ENCODE measurements at regions not wholly inside any gene's neighbourhood (a gene's known extent, or its start where the extent isn't known, plus 50 kb on each side); places are given as distances from the start of the nearest gene placed in this dataset.
"Not testable (repeated sequence)": the region's sequence is repeated elsewhere in the genome, so short reads cannot be mapped to it uniquely, and the experiment has no call there.

DNA sequence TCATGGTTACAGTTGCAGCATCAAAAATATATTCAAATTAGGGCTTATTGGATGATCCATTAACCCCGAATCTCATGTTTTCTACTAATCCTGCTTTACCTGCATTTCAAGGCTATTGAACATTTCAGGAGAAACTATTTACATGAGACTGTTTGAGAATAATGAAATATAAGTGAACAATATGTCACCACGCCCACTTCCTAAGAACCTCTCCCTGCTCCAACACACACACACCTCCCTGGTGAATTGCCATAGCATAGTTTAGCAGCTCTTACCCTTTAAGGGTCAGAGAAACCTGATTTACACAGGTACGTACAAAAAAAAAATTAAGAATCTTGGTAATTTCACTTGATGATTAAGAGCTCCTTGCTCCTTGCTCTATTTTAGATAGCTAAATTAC lies 113.4 kb downstream of the ANXA5 start:
- Histone ChIP-seq H2BK5ac (ENCODE audit: low read depth, low read length, poor library complexity) (no peak overlapping the region), H2BK120ac (ENCODE audit: insufficient read depth, low read length, poor library complexity) (no peak overlapping the region), H4K12ac (ENCODE audit: low read depth, low read length) (no peak overlapping the region), H4K8ac (ENCODE audit: low read depth, low read length) (no peak overlapping the region), H3K27me3 (ENCODE audit: insufficient read depth, low read length) (no peaks in the 10 kb centered on the region), H3K79me2 (ENCODE audit: control insufficient read depth, insufficient read depth, low read length, poor library complexity) (no peaks in the 10 kb centered on the region), H3K27ac (ENCODE audit: low read depth, low read length) (no peak overlapping the region), H3K79me1 (ENCODE audit: low read length) (no peaks in the 10 kb centered on the region), H2AK5ac (ENCODE audit: low read length) (no peak overlapping the region), H3K18ac (ENCODE audit: low read length) (no peak overlapping the region), H3K4me1 (ENCODE audit: control insufficient read depth in 1 of 2, insufficient read depth in 2 of 2, low read length in 2 of 2) (no peaks in the 10 kb centered on the region), H3K4me2 (ENCODE audit: low read length) (no peak overlapping the region), H2AFZ (ENCODE audit: insufficient read depth, low read length, poor library complexity) (no peak overlapping the region), H4K91ac (ENCODE audit: low read depth, low read length) (no peak overlapping the region), H3K4ac (ENCODE audit: low read depth, low read length) (no peak overlapping the region), H2BK12ac (ENCODE audit: low read length) (no peak overlapping the region), H3K9ac (ENCODE audit: low read length) (no peak overlapping the region), H3K14ac (ENCODE audit: low read length) (no peak overlapping the region), H3K4me3 (ENCODE audit: low read depth, low read length) (no peak overlapping the region), H3K36me3 (ENCODE audit: control insufficient read depth in 1 of 2, insufficient read depth in 2 of 2, low read length in 2 of 2) (no peaks in the 10 kb centered on the region), H3K23ac (ENCODE audit: low read length) (no peak overlapping the region), H3K9me3 (ENCODE audit: insufficient read depth, low read depth, low read length) (no peaks in the 10 kb centered on the region)
- DNase-seq: no peak
- no CpG with 5 or more reads among the region's 3 CpGs for WGBS (ENCODE audit: extremely low coverage, insufficient coverage, insufficient read length)

DNA sequence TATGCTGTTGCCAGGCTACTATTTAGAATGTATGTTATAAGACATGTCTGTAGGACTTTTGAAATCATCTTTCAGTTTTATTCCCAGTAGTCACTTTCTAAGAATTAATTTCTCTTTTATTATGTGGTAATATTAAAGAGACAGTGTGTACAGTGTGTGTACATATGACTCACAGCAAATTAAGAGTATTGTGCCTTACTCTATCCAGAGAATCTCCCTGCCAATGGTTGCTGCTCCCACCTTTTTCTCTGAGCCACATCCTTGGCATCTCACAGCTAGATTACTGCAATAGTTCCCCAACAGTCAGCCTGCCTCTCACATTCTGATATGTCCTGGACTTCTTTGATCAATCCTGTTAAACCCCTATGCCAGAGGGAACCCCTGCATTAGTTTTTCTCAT lies 114.5 kb downstream of the ANXA5 start:
- Histone ChIP-seq H3K23ac (ENCODE audit: low read length) (no peak overlapping the region), H4K12ac (ENCODE audit: low read depth, low read length) (no peak overlapping the region), H3K27ac (ENCODE audit: low read depth, low read length) (no peak overlapping the region)

GRCh38 chr4:121575392-121575791 lies 121.4 kb downstream of the ANXA5 start:
- not testable (repeated sequence) for H3K79me2 ChIP-seq (ENCODE audit: control insufficient read depth, insufficient read depth, low read length, poor library complexity); H2AFZ ChIP-seq (ENCODE audit: insufficient read depth, low read length, poor library complexity); H3K27ac ChIP-seq (ENCODE audit: low read depth, low read length); H3K9ac ChIP-seq (ENCODE audit: low read length); H3K27me3 ChIP-seq (ENCODE audit: insufficient read depth, low read length); H3K14ac ChIP-seq (ENCODE audit: low read length); H3K4ac ChIP-seq (ENCODE audit: low read depth, low read length); DNase-seq; H2AK5ac ChIP-seq (ENCODE audit: low read length); H3K36me3 ChIP-seq (ENCODE audit: control insufficient read depth in 1 of 2, insufficient read depth in 2 of 2, low read length in 2 of 2); H4K91ac ChIP-seq (ENCODE audit: low read depth, low read length); H2BK12ac ChIP-seq (ENCODE audit: low read length); H2BK120ac ChIP-seq (ENCODE audit: insufficient read depth, low read length, poor library complexity); H3K9me3 ChIP-seq (ENCODE audit: insufficient read depth, low read depth, low read length); H3K23ac ChIP-seq (ENCODE audit: low read length); H4K12ac ChIP-seq (ENCODE audit: low read depth, low read length); H3K79me1 ChIP-seq (ENCODE audit: low read length); H3K4me3 ChIP-seq (ENCODE audit: low read depth, low read length); H2BK5ac ChIP-seq (ENCODE audit: low read depth, low read length, poor library complexity); H3K18ac ChIP-seq (ENCODE audit: low read length); H3K4me2 ChIP-seq (ENCODE audit: low read length); H3K4me1 ChIP-seq (ENCODE audit: control insufficient read depth in 1 of 2, insufficient read depth in 2 of 2, low read length in 2 of 2); H4K8ac ChIP-seq (ENCODE audit: low read depth, low read length)
- no CpG with 5 or more reads among the region's 3 CpGs for WGBS (ENCODE audit: extremely low coverage, insufficient coverage, insufficient read length)

More for the DNA sequence above, 114.5 kb downstream of the ANXA5 start:
- Histone ChIP-seq H2BK12ac (ENCODE audit: low read length) (no peak overlapping the region), H3K27me3 (ENCODE audit: insufficient read depth, low read length) (no peaks in the 10 kb centered on the region), H2BK120ac (ENCODE audit: insufficient read depth, low read length, poor library complexity) (no peak overlapping the region), H3K9me3 (ENCODE audit: insufficient read depth, low read depth, low read length) (no peaks in the 10 kb centered on the region), H3K9ac (ENCODE audit: low read length) (peak overlapping the region; percentile 66), H3K79me2 (ENCODE audit: control insufficient read depth, insufficient read depth, low read length, poor library complexity) (no peaks in the 10 kb centered on the region), H3K18ac (ENCODE audit: low read length) (no peak overlapping the region), H3K14ac (ENCODE audit: low read length) (no peak overlapping the region), H3K4ac (ENCODE audit: low read depth, low read length) (no peak overlapping the region), H2AFZ (ENCODE audit: insufficient read depth, low read length, poor library complexity) (no peak overlapping the region), H4K91ac (ENCODE audit: low read depth, low read length) (no peak overlapping the region), H3K4me1 (ENCODE audit: control insufficient read depth in 1 of 2, insufficient read depth in 2 of 2, low read length in 2 of 2) (no peaks in the 10 kb centered on the region), H3K4me3 (ENCODE audit: low read depth, low read length) (no peak overlapping the region), H2BK5ac (ENCODE audit: low read depth, low read length, poor library complexity) (no peak overlapping the region), H4K8ac (ENCODE audit: low read depth, low read length) (no peak overlapping the region), H2AK5ac (ENCODE audit: low read length) (no peak overlapping the region), H3K4me2 (ENCODE audit: low read length) (no peak overlapping the region), H3K36me3 (ENCODE audit: control insufficient read depth in 1 of 2, insufficient read depth in 2 of 2, low read length in 2 of 2) (no peaks in the 10 kb centered on the region), H3K79me1 (ENCODE audit: low read length) (no peaks in the 10 kb centered on the region)
- DNase-seq: no peak

GRCh38 chr4:121574618-121575017 lies 122.2 kb downstream of the ANXA5 start:
- no peak overlapping the region for H4K12ac ChIP-seq (ENCODE audit: low read depth, low read length)
- H3K4me2 ChIP-seq (ENCODE audit: low read length): no peak overlapping the region
- no peak overlapping the region for H3K4me3 ChIP-seq (ENCODE audit: low read depth, low read length)
- no peak overlapping the region for H3K27ac ChIP-seq (ENCODE audit: low read depth, low read length)
- no peak overlapping the region for H3K9ac ChIP-seq (ENCODE audit: low read length)
- no peaks in the 10 kb centered on the region for H3K4me1 ChIP-seq (ENCODE audit: control insufficient read depth in 1 of 2, insufficient read depth in 2 of 2, low read length in 2 of 2)
- H3K4ac ChIP-seq (ENCODE audit: low read depth, low read length): no peak overlapping the region
- H2AFZ ChIP-seq (ENCODE audit: insufficient read depth, low read length, poor library complexity): no peak overlapping the region
- H2BK12ac ChIP-seq (ENCODE audit: low read length): no peak overlapping the region
- H4K91ac ChIP-seq (ENCODE audit: low read depth, low read length): no peak overlapping the region
- H3K79me2 ChIP-seq (ENCODE audit: control insufficient read depth, insufficient read depth, low read length, poor library complexity): no peaks in the 10 kb centered on the region
- H3K23ac ChIP-seq (ENCODE audit: low read length): no peak overlapping the region
- no peak for DNase-seq
- H2BK120ac ChIP-seq (ENCODE audit: insufficient read depth, low read length, poor library complexity): no peak overlapping the region
- no peak overlapping the region for H2AK5ac ChIP-seq (ENCODE audit: low read length)
- no peaks in the 10 kb centered on the region for H3K9me3 ChIP-seq (ENCODE audit: insufficient read depth, low read depth, low read length)
- no peak overlapping the region for H3K14ac ChIP-seq (ENCODE audit: low read length)
- no peaks in the 10 kb centered on the region for H3K36me3 ChIP-seq (ENCODE audit: control insufficient read depth in 1 of 2, insufficient read depth in 2 of 2, low read length in 2 of 2)
- H3K79me1 ChIP-seq (ENCODE audit: low read length): no peaks in the 10 kb centered on the region
- no peak overlapping the region for H2BK5ac ChIP-seq (ENCODE audit: low read depth, low read length, poor library complexity)
- H4K8ac ChIP-seq (ENCODE audit: low read depth, low read length): no peak overlapping the region
- no peaks in the 10 kb centered on the region for H3K27me3 ChIP-seq (ENCODE audit: insufficient read depth, low read length)
- H3K18ac ChIP-seq (ENCODE audit: low read length): no peak overlapping the region

GRCh38 chr4:121567748-121568147 lies 129.0 kb downstream of the ANXA5 start:
- no CpG with 5 or more reads among the region's 4 CpGs for WGBS (ENCODE audit: extremely low coverage, insufficient coverage, insufficient read length)
- Histone ChIP-seq H3K36me3 (ENCODE audit: control insufficient read depth in 1 of 2, insufficient read depth in 2 of 2, low read length in 2 of 2) (no peaks in the 10 kb centered on the region), H2AFZ (ENCODE audit: insufficient read depth, low read length, poor library complexity) (no peak overlapping the region), H4K91ac (ENCODE audit: low read depth, low read length) (no peak overlapping the region), H3K27ac (ENCODE audit: low read depth, low read length) (no peak overlapping the region), H4K8ac (ENCODE audit: low read depth, low read length) (no peak overlapping the region), H3K18ac (ENCODE audit: low read length) (no peak overlapping the region), H3K4me3 (ENCODE audit: low read depth, low read length) (no peak overlapping the region), H3K79me2 (ENCODE audit: control insufficient read depth, insufficient read depth, low read length, poor library complexity) (no peaks in the 10 kb centered on the region), H2BK12ac (ENCODE audit: low read length) (no peak overlapping the region), H2BK120ac (ENCODE audit: insufficient read depth, low read length, poor library complexity) (no peak overlapping the region), H3K4me1 (ENCODE audit: control insufficient read depth in 1 of 2, insufficient read depth in 2 of 2, low read length in 2 of 2) (no peaks in the 10 kb centered on the region), H3K23ac (ENCODE audit: low read length) (no peak overlapping the region), H3K79me1 (ENCODE audit: low read length) (no peaks in the 10 kb centered on the region), H3K9ac (ENCODE audit: low read length) (no peak overlapping the region), H2AK5ac (ENCODE audit: low read length) (no peak overlapping the region), H3K4ac (ENCODE audit: low read depth, low read length) (no peak overlapping the region), H2BK5ac (ENCODE audit: low read depth, low read length, poor library complexity) (no peak overlapping the region), H3K9me3 (ENCODE audit: insufficient read depth, low read depth, low read length) (no peaks in the 10 kb centered on the region), H3K27me3 (ENCODE audit: insufficient read depth, low read length) (no peaks in the 10 kb centered on the region), H3K14ac (ENCODE audit: low read length) (no peak overlapping the region), H3K4me2 (ENCODE audit: low read length) (no peak overlapping the region), H4K12ac (ENCODE audit: low read depth, low read length) (no peak overlapping the region)
- no peak for DNase-seq
